ENCODE measurements at regions not wholly inside any gene's neighbourhood (a gene's known extent, or its start where the extent isn't known, plus 50 kb on each side); places are given as distances from the start of the nearest gene placed in this dataset.

DNA sequence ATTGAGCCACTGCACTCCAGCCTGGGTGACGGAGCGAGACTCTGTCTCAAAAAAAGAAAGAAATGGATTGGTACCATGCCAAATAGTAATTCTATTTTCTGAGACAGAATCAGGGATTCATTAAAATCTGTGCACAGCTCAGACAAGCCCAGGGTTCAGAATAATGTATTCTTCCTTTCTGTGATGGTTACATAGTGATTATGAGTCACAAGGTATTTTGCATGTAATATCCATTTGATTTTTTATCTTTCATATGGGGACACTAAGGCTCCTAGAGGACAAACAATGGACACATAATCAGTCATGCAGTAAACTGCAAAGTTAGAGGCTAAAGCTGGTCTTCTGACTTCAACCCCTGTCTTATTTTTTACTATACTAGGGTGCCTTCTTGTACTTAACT, 156.8 kb upstream of the COL8A1 start:
- no peaks in the 10 kb centered on the region for H3K4me1 ChIP-seq (ENCODE audit: insufficient read depth, low read length)
- ChIA-PET CTCF (ENCODE audit: low intra/inter-chr PET ratio, low total read pairs) (no interaction called here), POLR2A (no interaction called here)
- H2AFZ ChIP-seq (ENCODE audit: low read length) = no peak overlapping the region
- H3K9me3 ChIP-seq (ENCODE audit: low read length) = peaks cover 19% of the 10 kb centered on the region
- intact Hi-C loops (cut with micrococcal nuclease; ENCODE audit: unreplicated experiment) = no loop called here
- WGBS (ENCODE audit: low lambda C conversion rate) = 6% methylated on average over 2 of the region's 2 CpGs
- no peak overlapping the region for H3K4me3 ChIP-seq (replicated peaks in 1 of 3; ENCODE audit: insufficient read depth in 1 of 3, low read depth in 2 of 3, low read length in 3 of 3)
- no peaks in the 10 kb centered on the region for H3K36me3 ChIP-seq (replicated peaks in 1 of 2; ENCODE audit: control insufficient read depth in 1 of 2, insufficient read depth in 2 of 2, low read length in 2 of 2)
- TF ChIP-seq DR1 (CRISPR knock-in tag; IDR thresholded peaks at IDR 0.05) (no peak), ZNF331 (CRISPR knock-in tag; IDR thresholded peaks at IDR 0.05) (no peak), NBN (conservative IDR thresholded peaks at IDR 0.05) (no peak)
- no peaks in the 10 kb centered on the region for H3K79me2 ChIP-seq (ENCODE audit: insufficient read depth, low read length)
- no peak for DNase-seq (ENCODE audit: low spot score)
- no peaks in the 10 kb centered on the region for H4K20me1 ChIP-seq (ENCODE audit: insufficient read depth, low read length)
- H3K27ac ChIP-seq (ENCODE audit: extremely low read length, insufficient read depth, low read length) = no peak overlapping the region
- H3K4me2 ChIP-seq (ENCODE audit: low read depth, low read length) = no peak overlapping the region
- in situ Hi-C loops (cut with HindIII; ENCODE audit: extremely low pct_ligation_motif_present, low pct_unique_long_range_greater_than_20kb) = no loop called here
- BruUV-seq (replicated peaks) = no TSS peak
- ATAC-seq = no peak
- H3K27me3 ChIP-seq (ENCODE audit: control insufficient read depth in 1 of 2, insufficient read depth in 2 of 2, low read length in 2 of 2) = no peaks in the 10 kb centered on the region
- H3K9ac ChIP-seq (ENCODE audit: insufficient read depth, low read depth, low read length) = no peak overlapping the region
- no peak for FAIRE-seq

DNA sequence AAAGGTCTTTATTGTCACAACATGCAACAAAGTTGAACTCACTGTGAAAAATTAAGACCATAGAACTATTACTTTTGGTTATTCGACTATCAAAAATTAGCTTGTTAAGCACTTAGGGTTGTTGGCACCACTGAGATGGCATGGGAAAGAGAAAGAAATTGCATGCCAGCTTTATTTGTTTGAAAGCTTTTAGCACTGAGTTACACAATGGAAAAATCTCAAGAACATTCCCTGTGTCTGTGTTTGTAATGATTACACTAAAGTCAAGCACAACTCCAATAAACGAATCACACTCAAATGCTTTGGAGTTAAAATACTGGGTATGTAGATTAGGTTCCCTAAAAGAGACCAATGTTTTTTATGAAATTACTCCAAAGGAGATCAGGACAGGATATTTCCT, 158.6 kb upstream of the COL8A1 start:
- in situ Hi-C loops (cut with HindIII; ENCODE audit: extremely low pct_ligation_motif_present, low pct_unique_long_range_greater_than_20kb) = no loop called here
- BruUV-seq (replicated peaks) = no TSS peak
- H3K79me2 ChIP-seq (ENCODE audit: insufficient read depth, low read length) = no peaks in the 10 kb centered on the region
- TF ChIP-seq KDM5A (IDR thresholded peaks at IDR 0.05; ENCODE audit: borderline replicate concordance, low read length) = no peak
- TF ChIP-seq IKZF1 (IDR thresholded peaks at IDR 0.05) = no peak
- no peak for TF ChIP-seq NFE2L2 (IDR thresholded peaks at IDR 0.05; ENCODE audit: low read length)
- TF ChIP-seq ZNF768 (CRISPR knock-in tag; IDR thresholded peaks at IDR 0.05) = no peak
- no peak for TF ChIP-seq CEBPZ (IDR thresholded peaks at IDR 0.05; ENCODE audit: low read length)
- no peak for TF ChIP-seq CEBPB (IDR thresholded peaks at IDR 0.05; ENCODE audit: borderline replicate concordance, low read depth, low read length)
- TF ChIP-seq, protein P1, sequence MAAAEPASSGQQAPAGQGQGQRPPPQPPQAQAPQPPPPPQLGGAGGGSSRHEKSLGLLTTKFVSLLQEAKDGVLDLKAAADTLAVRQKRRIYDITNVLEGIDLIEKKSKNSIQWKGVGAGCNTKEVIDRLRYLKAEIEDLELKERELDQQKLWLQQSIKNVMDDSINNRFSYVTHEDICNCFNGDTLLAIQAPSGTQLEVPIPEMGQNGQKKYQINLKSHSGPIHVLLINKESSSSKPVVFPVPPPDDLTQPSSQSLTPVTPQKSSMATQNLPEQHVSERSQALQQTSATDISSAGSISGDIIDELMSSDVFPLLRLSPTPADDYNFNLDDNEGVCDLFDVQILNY (CRISPR knock-in tag; conservative IDR thresholded peaks at IDR 0.05) = no peak
- TF ChIP-seq, protein P2, sequence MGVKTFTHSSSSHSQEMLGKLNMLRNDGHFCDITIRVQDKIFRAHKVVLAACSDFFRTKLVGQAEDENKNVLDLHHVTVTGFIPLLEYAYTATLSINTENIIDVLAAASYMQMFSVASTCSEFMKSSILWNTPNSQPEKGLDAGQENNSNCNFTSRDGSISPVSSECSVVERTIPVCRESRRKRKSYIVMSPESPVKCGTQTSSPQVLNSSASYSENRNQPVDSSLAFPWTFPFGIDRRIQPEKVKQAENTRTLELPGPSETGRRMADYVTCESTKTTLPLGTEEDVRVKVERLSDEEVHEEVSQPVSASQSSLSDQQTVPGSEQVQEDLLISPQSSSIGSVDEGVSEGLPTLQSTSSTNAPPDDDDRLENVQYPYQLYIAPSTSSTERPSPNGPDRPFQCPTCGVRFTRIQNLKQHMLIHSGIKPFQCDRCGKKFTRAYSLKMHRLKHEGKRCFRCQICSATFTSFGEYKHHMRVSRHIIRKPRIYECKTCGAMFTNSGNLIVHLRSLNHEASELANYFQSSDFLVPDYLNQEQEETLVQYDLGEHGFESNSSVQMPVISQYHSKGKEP (CRISPR knock-in tag; IDR thresholded peaks at IDR 0.05) = no peak
- TF ChIP-seq LCORL (IDR thresholded peaks at IDR 0.05) = no peak
- TF ChIP-seq LCORL (CRISPR knock-in tag; IDR thresholded peaks at IDR 0.05) = no peak
- TF ChIP-seq ZFP36L1 (CRISPR knock-in tag; IDR thresholded peaks at IDR 0.05) = no peak

More for the DNA sequence above, 158.6 kb upstream of the COL8A1 start:
- H2AFZ ChIP-seq (ENCODE audit: low read length) = no peak overlapping the region
- H3K27ac ChIP-seq (ENCODE audit: extremely low read length, insufficient read depth, low read length) = no peak overlapping the region
- ChIA-PET CTCF (ENCODE audit: low intra/inter-chr PET ratio, low total read pairs) (no interaction called here), POLR2A (no interaction called here)
- peaks cover 19% of the 10 kb centered on the region for H3K9me3 ChIP-seq (ENCODE audit: low read length)
- WGBS (ENCODE audit: low lambda C conversion rate) = 0% methylated on average over 2 of the region's 2 CpGs
- no peak for ATAC-seq
- H3K4me1 ChIP-seq (ENCODE audit: insufficient read depth, low read length) = no peaks in the 10 kb centered on the region
- no peak overlapping the region for H3K4me3 ChIP-seq (replicated peaks in 1 of 3; ENCODE audit: insufficient read depth in 1 of 3, low read depth in 2 of 3, low read length in 3 of 3)
- intact Hi-C loops (cut with micrococcal nuclease; ENCODE audit: unreplicated experiment) = no loop called here
- H4K20me1 ChIP-seq (ENCODE audit: insufficient read depth, low read length) = no peaks in the 10 kb centered on the region
- H3K9ac ChIP-seq (ENCODE audit: insufficient read depth, low read depth, low read length) = no peak overlapping the region
- no peaks in the 10 kb centered on the region for H3K27me3 ChIP-seq (ENCODE audit: control insufficient read depth in 1 of 2, insufficient read depth in 2 of 2, low read length in 2 of 2)
- FAIRE-seq = no peak
- H3K4me2 ChIP-seq (ENCODE audit: low read depth, low read length) = no peak overlapping the region
- H3K36me3 ChIP-seq (replicated peaks in 1 of 2; ENCODE audit: control insufficient read depth in 1 of 2, insufficient read depth in 2 of 2, low read length in 2 of 2) = no peaks in the 10 kb centered on the region
- no peak for DNase-seq (ENCODE audit: low spot score)

All from HepG2 (cell line).